ENCODE measurements at regions not wholly inside any gene's neighbourhood (a gene's known extent, or its start where the extent isn't known, plus 50 kb on each side); places are given as distances from the start of the nearest gene placed in this dataset.

DNA sequence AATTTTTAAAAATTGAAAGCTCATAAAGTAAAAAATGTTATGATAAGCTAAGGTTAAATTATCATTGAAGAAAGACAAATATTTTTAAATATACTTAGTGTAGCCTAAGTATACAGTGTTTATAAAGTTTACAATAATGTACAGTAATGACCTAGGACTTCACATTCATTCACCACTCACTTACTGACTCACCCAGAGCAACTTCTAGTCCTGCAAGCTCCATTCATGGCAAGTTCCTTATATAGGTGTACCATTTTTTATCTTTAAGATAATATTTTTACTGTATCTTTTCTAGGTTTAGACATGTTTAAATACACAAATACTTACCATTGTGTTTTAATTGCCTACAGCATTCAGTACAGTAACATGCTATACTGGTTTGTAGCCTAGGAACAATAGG lies 112.3 kb upstream of the RADX start:
- DNase-seq (ENCODE audit: low read depth in 2 of 2), result no peak

DNA sequence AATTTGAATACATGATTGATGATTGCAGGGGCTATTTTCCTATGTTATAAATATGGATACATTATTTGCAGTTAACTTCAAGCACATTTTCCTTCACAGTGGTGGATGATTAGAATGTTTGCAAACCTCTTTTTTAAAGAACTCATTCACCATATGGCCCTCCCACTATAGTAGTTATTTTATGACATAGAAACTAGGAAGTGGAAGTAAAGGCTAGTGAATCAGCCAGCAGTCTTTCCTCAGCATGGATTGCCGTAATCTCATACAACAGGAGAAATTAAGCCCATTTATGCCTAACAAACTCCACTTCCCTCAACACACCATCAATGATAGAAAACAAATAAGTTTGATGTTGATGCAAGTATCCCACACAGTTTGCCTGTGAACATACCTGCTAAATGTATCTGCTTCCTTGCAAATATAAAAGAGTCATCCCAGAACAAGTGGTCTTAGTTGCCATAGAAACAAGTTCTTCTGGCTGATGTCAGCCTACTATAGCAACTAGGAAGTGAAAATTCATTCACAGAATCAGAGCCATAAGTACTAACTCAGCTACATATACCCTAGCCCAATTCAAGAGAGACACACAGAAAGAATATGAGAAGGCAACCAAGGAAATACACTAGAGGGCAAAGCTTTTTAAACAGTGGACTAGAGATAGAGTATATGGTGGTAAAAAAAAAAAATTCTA lies 100.9 kb upstream of the RADX start:
- DNase-seq (ENCODE audit: low read depth in 2 of 2), result no peak
